ENCODE measurements at regions not wholly inside any gene's neighbourhood (a gene's known extent, or its start where the extent isn't known, plus 50 kb on each side); places are given as distances from the start of the nearest gene placed in this dataset.

GRCh38 chr14:65916055-65916454, 503.5 kb downstream of the FUT8 start:
- no peak for DNase-seq
- Histone ChIP-seq H3K36me3 (replicated peaks; ENCODE audit: control insufficient read depth, insufficient read depth, low read length) (no peaks in the 10 kb centered on the region), H3K27me3 (ENCODE audit: control insufficient read depth, insufficient read depth, low read length) (no peaks in the 10 kb centered on the region), H3K4me3 (ENCODE audit: insufficient read depth, low read depth, low read length) (no peak overlapping the region)

GRCh38 chr14:65920996-65921395, 508.5 kb downstream of the FUT8 start:
- Histone ChIP-seq H3K27me3 (ENCODE audit: control insufficient read depth, insufficient read depth, low read length) (no peaks in the 10 kb centered on the region), H3K36me3 (replicated peaks; ENCODE audit: control insufficient read depth, insufficient read depth, low read length) (no peaks in the 10 kb centered on the region), H3K4me3 (ENCODE audit: insufficient read depth, low read depth, low read length) (no peak overlapping the region)
- no peak for DNase-seq

GRCh38 chr14:65922142-65922541, 509.6 kb downstream of the FUT8 start:
- Histone ChIP-seq H3K4me3 (ENCODE audit: insufficient read depth, low read depth, low read length) (no peak overlapping the region), H3K36me3 (replicated peaks; ENCODE audit: control insufficient read depth, insufficient read depth, low read length) (no peaks in the 10 kb centered on the region), H3K27me3 (ENCODE audit: control insufficient read depth, insufficient read depth, low read length) (no peaks in the 10 kb centered on the region)
- DNase-seq = no peak

GRCh38 chr14:65926504-65926903, 514.0 kb downstream of the FUT8 start:
- peak; percentile 21 for DNase-seq

GRCh38 chr14:65926935-65927700, 514.6 kb downstream of the FUT8 start:
- no peaks in the 10 kb centered on the region for H3K36me3 ChIP-seq (replicated peaks; ENCODE audit: control insufficient read depth, insufficient read depth, low read length)
- H3K4me3 ChIP-seq (ENCODE audit: insufficient read depth, low read depth, low read length) = no peak overlapping the region
- no peak for DNase-seq
- no peaks in the 10 kb centered on the region for H3K27me3 ChIP-seq (ENCODE audit: control insufficient read depth, insufficient read depth, low read length)

More at GRCh38 chr14:65926504-65926903, 514.0 kb downstream of the FUT8 start:
- Histone ChIP-seq H3K4me3 (ENCODE audit: insufficient read depth, low read depth, low read length) (no peak overlapping the region), H3K27me3 (ENCODE audit: control insufficient read depth, insufficient read depth, low read length) (no peaks in the 10 kb centered on the region), H3K36me3 (replicated peaks; ENCODE audit: control insufficient read depth, insufficient read depth, low read length) (no peaks in the 10 kb centered on the region)

GRCh38 chr14:65927931-65928356, 515.4 kb downstream of the FUT8 start:
- Histone ChIP-seq H3K4me3 (ENCODE audit: insufficient read depth, low read depth, low read length) (no peak overlapping the region), H3K27me3 (ENCODE audit: control insufficient read depth, insufficient read depth, low read length) (no peaks in the 10 kb centered on the region), H3K36me3 (replicated peaks; ENCODE audit: control insufficient read depth, insufficient read depth, low read length) (no peaks in the 10 kb centered on the region)
- peak; percentile 23 for DNase-seq

GRCh38 chr14:65928995-65929394, 516.5 kb downstream of the FUT8 start:
- no peaks in the 10 kb centered on the region for H3K36me3 ChIP-seq (replicated peaks; ENCODE audit: control insufficient read depth, insufficient read depth, low read length)
- H3K27me3 ChIP-seq (ENCODE audit: control insufficient read depth, insufficient read depth, low read length) = no peaks in the 10 kb centered on the region
- no peak overlapping the region for H3K4me3 ChIP-seq (ENCODE audit: insufficient read depth, low read depth, low read length)
- no peak for DNase-seq

- H3K27me3 ChIP-seq (ENCODE audit: control insufficient read depth, insufficient read depth, low read length) = no peaks in the 10 kb centered on the region
- no peaks in the 10 kb centered on the region for H3K36me3 ChIP-seq (replicated peaks; ENCODE audit: control insufficient read depth, insufficient read depth, low read length)
- no peak for DNase-seq
- no peak overlapping the region for H3K4me3 ChIP-seq (ENCODE audit: insufficient read depth, low read depth, low read length)
Observed at GRCh38 chr14:65933400-65934069, 521.0 kb downstream of the FUT8 start.

- Histone ChIP-seq H3K36me3 (replicated peaks; ENCODE audit: control insufficient read depth, insufficient read depth, low read length) (no peaks in the 10 kb centered on the region), H3K4me3 (ENCODE audit: insufficient read depth, low read depth, low read length) (no peak overlapping the region), H3K27me3 (ENCODE audit: control insufficient read depth, insufficient read depth, low read length) (no peaks in the 10 kb centered on the region)
- DNase-seq = no peak
Observed at GRCh38 chr14:65934070-65934435, 521.5 kb downstream of the FUT8 start.

GRCh38 chr14:65936342-65936975, 523.9 kb downstream of the FUT8 start:
- no peak overlapping the region for H3K4me3 ChIP-seq (ENCODE audit: insufficient read depth, low read depth, low read length)
- no peak for DNase-seq

GRCh38 chr14:65937079-65937959, 524.8 kb downstream of the FUT8 start:
- H3K4me3 ChIP-seq (ENCODE audit: insufficient read depth, low read depth, low read length) = no peak overlapping the region
- DNase-seq = peak; percentile 24
- H3K27me3 ChIP-seq (ENCODE audit: control insufficient read depth, insufficient read depth, low read length) = no peaks in the 10 kb centered on the region
- no peaks in the 10 kb centered on the region for H3K36me3 ChIP-seq (replicated peaks; ENCODE audit: control insufficient read depth, insufficient read depth, low read length)

More at GRCh38 chr14:65936342-65936975, 523.9 kb downstream of the FUT8 start:
- no peaks in the 10 kb centered on the region for H3K27me3 ChIP-seq (ENCODE audit: control insufficient read depth, insufficient read depth, low read length)
- no peaks in the 10 kb centered on the region for H3K36me3 ChIP-seq (replicated peaks; ENCODE audit: control insufficient read depth, insufficient read depth, low read length)

GRCh38 chr14:65937960-65938316, 525.4 kb downstream of the FUT8 start:
- Histone ChIP-seq H3K36me3 (replicated peaks; ENCODE audit: control insufficient read depth, insufficient read depth, low read length) (no peaks in the 10 kb centered on the region), H3K4me3 (ENCODE audit: insufficient read depth, low read depth, low read length) (no peak overlapping the region)
- no peak for DNase-seq

GRCh38 chr14:65938738-65939137, 526.2 kb downstream of the FUT8 start:
- Histone ChIP-seq H3K4me3 (ENCODE audit: insufficient read depth, low read depth, low read length) (no peak overlapping the region), H3K27me3 (ENCODE audit: control insufficient read depth, insufficient read depth, low read length) (no peaks in the 10 kb centered on the region), H3K36me3 (replicated peaks; ENCODE audit: control insufficient read depth, insufficient read depth, low read length) (no peaks in the 10 kb centered on the region)
- no peak for DNase-seq

More at GRCh38 chr14:65937960-65938316, 525.4 kb downstream of the FUT8 start:
- no peaks in the 10 kb centered on the region for H3K27me3 ChIP-seq (ENCODE audit: control insufficient read depth, insufficient read depth, low read length)

- H3K36me3 ChIP-seq (replicated peaks; ENCODE audit: control insufficient read depth, insufficient read depth, low read length) = no peaks in the 10 kb centered on the region
- no peak overlapping the region for H3K4me3 ChIP-seq (ENCODE audit: insufficient read depth, low read depth, low read length)
- no peak for DNase-seq
- H3K27me3 ChIP-seq (ENCODE audit: control insufficient read depth, insufficient read depth, low read length) = no peaks in the 10 kb centered on the region
Observed at GRCh38 chr14:65939184-65939583, 526.7 kb downstream of the FUT8 start.

Measured in H7 (cell line).